HG03060 (cell line): ENCODE measurements at regions not wholly inside any gene's neighbourhood (a gene's known extent, or its start where the extent isn't known, plus 50 kb on each side); places are given as distances from the start of the nearest gene placed in this dataset.
"Not testable (repeated sequence)": the region's sequence is repeated elsewhere in the genome, so short reads cannot be mapped to it uniquely, and the experiment has no call there.

Experiments
- ATAC-seq: cut with Tn5 transposase; IDR thresholded peaks from one replicate; pipeline ENCODE4 v1.9.1; 2021; ENCODE audit warnings: low read depth, moderate number of reproducible peaks; ENCODE audit not compliant: unreplicated experiment

DNA sequence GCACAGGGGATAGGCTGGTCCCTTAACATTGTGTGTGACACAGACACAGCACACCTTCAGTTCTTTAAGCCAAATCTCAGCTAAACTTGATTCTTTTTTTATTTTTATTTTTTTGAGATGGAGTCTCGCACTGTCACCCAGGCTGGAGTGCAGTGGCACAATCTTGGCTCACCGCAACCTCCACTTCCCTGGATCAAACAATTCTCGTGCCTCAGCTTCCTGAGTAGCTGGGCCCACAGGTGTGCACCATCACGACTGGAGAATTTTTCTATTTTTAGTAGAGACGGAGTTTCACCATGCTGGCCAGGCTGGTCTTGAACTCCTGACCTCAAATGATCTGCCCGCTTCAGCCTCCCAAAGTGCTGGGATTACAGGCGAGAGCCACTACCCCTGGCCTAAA, 123.6 kb upstream of the ERRFI1 start:
- ATAC-seq, result not testable (repeated sequence)

- ATAC-seq, result no peak
Measured at GRCh38 chr1:8147956-8148355, 121.8 kb upstream of the ERRFI1 start.

DNA sequence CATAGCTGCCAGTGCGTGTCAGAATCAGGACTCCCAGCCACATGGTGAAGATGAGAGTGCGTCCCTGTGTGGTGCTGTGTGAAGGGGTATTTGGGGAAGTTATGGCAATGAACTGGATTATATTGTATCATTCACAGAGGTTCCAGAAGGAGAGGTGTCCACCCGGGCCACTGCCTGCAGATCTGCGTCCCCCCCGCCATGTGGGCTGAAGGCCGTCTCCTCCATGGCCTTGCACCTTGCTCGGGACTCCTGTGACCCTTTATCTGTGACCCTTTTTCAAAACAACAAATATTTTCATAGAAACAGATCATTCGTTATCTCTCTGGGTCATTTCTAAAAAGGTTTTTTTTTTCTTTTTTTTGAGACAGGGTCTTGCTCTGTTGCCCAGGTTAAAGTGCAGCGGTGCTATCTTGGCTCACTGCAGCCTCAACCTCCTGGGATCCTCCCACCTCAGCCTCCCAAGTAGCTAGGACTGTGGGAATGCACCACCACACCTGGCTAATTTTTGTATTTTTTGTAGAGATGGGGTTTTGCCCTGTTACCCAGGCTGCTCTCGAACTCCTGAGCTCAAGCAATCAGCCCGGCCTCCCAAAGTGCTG, 120.2 kb upstream of the ERRFI1 start:
- no peak for ATAC-seq

DNA sequence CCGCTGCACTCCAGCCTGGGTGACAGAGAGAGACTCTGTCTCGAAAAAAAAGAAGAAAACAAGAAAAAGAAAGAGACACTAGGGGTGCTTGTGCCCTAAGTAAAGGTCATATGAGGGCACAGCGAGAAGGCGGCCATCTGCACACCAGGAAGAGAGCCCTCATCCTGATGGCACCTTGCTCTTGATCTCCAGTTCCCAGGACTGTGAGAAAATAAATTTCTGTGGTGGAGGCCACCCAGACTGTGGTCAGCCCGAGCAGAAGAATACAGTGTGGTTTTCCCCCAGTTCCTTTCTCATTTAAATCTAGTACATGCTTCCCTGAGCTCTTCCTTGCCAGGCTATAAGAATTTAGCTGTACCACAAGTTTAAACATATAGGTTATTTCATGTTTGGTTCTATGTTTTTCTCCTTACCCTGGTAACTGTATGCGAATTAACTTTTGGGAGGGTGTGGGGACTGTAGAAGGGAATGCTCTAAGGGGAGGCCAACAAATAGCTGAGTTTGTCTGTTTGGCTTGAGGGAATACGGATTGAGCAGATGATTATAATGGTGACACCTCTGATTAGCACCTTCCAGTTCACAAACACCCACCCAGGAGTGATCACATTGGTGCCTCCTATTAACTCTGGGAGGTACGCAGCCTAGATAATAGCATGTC, 119.6 kb upstream of the ERRFI1 start:
- no peak for ATAC-seq

DNA sequence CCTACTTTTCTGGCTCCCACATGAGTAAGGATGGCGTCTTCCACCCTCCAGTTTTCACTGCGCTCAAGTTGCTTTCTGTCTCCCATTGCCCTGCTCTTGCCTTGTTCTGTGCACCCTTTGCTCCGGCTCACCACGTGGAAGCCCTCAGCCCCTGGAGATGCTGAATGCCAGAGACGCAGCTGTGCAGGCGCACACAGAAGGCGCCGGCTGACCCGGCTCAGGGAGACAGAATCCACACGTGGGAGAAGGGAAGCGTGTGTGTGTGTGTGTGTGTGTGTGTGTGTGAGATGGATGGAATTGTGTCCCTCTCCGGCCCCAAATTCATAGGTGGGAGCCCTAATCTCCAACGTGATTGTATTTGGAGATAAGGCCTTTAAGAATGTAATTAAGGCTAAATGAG, 118.2 kb upstream of the ERRFI1 start:
- no peak for ATAC-seq

DNA sequence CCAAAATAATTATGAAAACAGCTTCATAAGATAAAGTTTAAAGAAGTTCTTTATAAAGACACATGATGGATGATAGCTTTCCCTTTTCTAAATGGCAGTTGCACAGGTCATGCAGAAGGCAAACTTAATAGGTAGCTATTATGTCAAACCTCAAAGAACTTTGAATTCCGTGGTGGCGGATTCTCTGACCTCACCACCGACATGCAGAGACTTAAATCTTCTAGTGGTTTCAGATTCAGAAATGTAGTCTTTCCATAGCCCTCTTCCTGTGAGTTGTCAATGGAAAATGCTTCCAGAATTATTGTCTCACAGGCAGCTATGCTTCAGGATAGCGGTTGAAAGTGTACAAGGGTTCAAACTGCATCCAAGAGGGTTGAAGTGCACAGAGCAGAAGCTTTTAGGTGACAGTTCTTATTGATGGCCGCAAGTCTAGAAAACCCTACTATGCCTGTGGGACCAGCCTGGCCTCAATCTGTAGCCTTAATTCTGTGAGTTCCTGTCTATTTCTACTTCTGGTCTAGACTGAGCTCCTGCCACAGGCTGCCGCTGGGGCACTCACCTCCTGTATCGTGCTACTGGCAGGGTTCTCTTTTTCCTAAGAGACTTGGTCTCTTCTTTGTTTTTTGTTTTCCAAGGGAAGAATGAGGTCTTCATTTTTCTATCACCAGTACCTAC, 117.0 kb upstream of the ERRFI1 start:
- no peak for ATAC-seq

GRCh38 chr1:8139941-8140340, 113.8 kb upstream of the ERRFI1 start:
- no peak for ATAC-seq

DNA sequence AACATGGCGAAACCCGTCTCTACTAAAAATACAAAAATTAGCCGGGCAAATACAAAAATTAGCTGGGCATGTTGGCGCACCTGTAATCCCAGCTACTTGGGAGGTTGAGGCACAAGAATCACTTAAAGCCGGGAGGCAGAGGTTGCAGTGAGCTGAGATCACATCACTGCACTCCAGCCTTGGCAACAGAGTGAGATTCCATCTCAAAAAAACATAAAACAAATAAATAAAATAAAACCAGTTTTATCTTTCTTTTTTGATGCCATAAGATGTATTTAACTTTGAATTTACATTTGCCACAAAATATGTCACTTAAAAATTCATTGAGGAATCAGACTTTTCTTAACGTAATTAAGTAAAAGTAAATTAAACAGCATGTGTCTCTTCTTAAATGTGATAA, 113.3 kb upstream of the ERRFI1 start:
- no peak for ATAC-seq

- ATAC-seq, result no peak
Measured at GRCh38 chr1:8138673-8139072, 112.6 kb upstream of the ERRFI1 start.

DNA sequence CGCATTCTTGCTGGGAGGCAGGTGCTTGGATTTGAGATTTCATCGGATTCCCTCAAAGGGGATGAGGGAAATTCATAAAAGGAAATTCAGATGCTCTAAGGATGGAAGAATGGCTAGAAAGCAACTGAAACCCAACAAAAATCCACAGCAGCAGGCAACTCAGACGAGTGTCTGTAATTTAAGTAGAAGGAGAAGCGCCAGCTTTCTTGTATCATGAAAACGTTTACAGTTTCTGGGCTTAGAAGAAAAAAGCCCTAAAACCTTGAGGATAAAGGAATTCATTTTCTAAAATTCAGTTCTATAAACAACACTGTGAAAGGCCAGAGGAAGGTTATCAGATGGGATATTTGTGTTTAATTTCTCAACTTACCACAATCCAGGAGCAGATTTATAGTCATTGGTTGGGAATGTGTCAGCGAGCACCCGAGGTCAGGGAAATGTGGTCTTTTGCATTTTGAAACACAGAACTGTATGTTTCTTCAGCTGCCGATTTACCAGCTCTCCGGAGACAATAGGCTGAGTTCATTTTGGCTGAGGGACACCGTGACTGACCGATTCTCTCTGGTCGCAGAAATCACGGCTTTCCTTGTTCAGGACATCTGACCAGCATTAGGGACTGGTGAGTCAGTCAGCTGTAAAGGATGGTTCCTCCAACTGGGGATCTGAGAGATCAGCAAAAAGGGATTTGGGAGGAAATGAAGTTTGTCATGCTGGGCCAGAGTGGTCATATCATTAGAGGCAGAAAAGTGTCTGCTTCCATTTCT, 111.6 kb upstream of the ERRFI1 start:
- no peak for ATAC-seq

DNA sequence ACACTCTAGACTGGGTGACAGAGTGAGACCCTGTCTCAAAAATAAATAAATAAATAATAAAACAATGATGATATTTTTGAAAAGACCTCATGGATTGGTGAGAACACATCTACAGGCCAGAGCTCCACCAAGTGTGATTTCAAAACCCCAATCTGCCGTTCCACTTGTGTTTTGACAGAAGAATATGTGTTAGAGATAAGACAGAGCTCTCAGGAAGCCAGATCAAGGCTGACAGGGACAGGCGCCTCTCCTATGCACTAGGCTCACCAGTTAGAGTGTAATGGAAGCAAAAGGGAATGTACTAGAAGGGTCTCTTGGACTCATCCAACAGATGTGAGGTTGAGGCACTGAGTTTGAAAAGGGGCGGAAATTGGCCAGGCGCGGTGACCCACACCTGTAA, 110.7 kb upstream of the ERRFI1 start:
- ATAC-seq, result no peak

DNA sequence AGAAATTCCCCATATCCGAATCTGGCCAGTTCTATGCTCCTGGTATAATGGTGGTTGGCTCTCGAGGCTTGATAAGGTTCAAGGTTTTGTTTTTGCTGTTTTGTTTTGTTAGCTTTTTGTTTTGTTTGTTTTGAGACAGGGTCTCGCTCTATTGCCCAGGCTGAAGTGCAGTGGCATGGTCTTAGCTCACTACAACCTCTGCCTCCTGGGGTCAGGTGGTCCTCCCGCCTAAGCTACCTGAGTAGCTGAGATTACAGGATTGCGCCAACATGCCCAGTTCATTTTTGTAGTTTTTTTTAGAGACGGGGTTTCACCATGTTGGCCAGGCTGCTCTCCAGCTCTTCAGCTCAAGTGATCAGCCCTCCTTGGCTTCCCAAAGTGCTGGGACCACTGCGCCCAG, 109.1 kb upstream of the ERRFI1 start:
- ATAC-seq, result no peak

DNA sequence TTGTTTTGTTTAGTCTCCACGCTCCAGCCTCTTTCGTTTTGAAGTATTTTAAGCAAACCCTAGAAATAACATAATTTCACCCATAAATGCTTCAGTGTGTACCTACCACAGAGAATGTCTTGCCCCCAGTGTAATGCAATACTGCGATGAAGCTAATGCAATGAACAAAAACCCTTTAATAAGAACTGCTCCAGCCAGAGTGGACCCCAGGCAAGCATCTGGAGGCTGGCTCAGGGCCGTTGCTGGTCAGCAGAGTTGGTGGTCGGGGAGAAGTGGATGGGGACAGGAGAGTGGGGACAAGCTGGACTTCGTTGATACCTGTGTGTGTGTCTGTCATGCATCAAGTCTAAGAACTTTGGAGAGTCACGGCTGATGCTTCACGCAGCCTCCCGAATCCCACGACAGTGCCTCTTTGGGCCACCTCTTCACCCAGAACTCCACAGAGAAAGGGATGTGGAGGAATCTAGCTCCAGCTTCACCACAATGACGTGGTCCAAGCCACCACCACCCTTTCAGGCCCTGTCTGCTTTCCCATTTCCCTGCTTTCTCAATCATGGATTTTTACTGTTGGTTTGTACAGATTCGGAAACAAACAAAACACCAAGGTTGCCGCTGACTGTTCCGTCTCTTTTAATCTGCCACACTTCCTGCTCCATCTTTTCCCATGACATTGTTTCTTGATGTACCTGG, 108.6 kb upstream of the ERRFI1 start:
- ATAC-seq, result no peak

GRCh38 chr1:8133657-8134430, 107.7 kb upstream of the ERRFI1 start:
- ATAC-seq, result no peak

DNA sequence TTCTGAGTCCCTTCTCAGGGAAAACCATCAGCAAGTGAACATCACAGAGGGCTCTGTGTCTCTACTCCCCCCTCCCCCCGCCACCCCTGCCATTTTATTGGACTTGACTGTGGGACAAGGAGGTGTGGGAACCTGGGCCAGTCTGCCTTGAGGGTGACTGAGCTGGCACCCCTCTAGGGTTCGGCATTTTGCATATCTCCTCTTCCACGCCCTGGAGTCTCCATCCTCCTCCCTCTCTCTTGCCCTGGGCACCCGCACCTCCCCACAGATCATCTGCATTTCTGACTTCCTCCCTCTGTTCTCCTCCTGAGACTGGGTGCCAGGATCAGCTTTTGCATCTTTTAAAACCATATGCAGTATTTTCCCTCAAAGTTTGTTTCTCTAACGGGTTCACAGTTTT, 107.1 kb upstream of the ERRFI1 start:
- no peak for ATAC-seq

DNA sequence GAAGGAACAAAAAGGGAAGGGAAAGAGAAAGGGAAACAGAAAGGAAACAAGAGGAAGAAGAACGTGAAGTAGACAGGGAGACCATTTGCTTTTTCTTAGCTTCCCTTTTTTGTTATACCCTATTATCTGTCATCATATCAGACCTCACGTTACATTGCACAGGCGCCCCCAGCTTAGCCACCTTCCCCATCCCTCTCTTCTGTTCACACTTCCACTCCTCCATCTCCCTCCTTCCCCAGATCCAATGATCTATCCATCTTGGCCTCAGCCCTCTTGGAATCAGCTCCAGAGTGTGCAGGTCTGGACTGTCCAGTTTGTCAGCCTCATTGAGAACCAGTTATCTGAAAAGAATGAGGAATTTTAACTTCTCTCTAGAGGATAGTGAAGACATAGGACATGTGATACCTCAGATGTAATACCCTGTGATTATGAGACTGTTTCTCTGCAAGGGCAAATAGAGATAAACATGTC, 101.1 kb upstream of the ERRFI1 start:
- ATAC-seq, result no peak

DNA sequence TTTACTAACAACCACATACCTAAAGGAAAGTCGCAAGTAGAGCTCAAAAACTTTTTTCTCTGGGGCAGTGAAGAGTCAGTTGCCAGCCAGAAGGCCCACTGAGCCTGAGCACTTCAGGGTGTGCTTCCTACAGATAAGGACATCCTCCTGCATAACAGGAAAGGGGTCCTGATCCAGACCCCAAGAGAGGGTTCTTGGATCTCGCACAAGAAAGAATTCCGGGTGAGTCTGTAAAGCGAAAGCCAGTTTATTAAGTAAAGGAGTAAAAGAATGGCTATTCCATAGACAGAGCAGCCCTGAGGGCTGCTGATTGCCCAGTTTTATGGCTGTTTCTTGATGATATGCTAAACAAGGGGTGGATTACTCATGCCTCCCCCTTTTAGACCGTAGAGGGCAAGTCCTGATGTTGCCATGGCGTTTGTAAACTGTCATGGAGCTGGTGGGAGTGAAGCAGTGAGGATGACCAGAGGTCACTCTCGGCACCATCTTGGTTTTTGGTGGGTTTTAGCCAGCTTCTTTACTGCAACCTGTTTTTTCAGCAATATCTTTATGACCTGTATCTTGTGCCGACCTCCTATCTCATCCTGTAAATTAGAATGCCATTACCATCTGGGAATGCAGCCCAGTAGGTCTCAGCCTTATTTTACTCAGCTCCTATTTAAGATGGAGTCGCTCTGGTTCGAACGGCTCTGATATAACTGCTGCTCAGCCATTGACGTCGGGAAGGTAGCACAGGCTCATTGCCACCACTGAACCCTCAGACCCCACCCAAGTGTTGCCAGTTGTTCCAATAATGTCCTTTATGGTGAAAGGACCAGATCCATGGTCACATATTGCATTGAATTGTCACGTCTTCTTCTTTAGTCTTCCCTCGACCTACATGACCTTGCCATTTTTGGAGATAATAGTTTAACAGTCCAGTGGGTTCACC, 96.6 kb upstream of the ERRFI1 start:
- no peak for ATAC-seq

- ATAC-seq, result no peak
Measured at GRCh38 chr1:8122160-8122476, 96.0 kb upstream of the ERRFI1 start.
